SW 1271 (cell line): ENCODE measurements at regions not wholly inside any gene's neighbourhood (a gene's known extent, or its start where the extent isn't known, plus 50 kb on each side); places are given as distances from the start of the nearest gene placed in this dataset.

Experiments
- DNase-seq, 2 experiments: peaks; one replicate each; lab custom pipeline; 2025; lab: John Stamatoyannopoulos, UW

DNA sequence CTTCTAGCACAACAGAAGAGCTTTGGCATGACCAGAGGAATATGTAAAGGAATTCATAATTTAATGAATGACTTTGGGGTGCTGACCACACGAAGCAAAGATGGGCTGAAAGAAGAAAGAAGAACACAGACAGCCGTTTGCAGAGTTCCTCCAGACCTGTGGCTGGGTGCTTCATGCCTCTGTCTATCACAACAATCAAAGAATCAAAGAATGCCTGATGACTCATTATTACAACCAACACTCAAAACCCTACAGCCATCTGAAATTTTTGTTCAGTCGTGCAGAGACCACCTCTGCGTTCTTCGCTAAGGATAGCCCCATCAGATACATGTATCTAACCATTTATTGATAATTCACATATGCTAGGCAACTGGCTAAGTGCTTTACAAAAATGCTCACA, 129.0 kb upstream of the PRICKLE2 start:
- DNase-seq: no peak

DNA sequence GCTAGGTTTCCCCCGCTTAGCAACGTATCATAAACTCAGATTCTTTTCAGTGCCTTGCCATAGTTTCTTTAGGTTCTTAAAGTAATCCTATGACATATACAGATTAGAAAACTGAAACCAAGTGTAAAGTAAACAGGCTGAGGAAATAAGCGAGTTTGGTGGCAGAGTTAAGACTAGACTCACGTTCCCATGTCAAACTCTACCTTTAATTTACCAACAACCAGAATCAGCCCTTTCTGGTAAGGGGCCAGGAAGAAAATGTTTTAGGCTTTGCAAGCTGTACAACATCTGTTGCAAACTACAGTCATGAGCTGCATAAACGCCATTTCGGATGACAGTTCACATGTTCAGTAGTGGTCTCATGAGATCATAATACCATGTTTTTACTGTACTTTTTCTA, 128.0 kb upstream of the PRICKLE2 start:
- no peak for DNase-seq

GRCh38 chr3:64352639-64352992, 127.3 kb upstream of the PRICKLE2 start:
- no peak for DNase-seq

DNA sequence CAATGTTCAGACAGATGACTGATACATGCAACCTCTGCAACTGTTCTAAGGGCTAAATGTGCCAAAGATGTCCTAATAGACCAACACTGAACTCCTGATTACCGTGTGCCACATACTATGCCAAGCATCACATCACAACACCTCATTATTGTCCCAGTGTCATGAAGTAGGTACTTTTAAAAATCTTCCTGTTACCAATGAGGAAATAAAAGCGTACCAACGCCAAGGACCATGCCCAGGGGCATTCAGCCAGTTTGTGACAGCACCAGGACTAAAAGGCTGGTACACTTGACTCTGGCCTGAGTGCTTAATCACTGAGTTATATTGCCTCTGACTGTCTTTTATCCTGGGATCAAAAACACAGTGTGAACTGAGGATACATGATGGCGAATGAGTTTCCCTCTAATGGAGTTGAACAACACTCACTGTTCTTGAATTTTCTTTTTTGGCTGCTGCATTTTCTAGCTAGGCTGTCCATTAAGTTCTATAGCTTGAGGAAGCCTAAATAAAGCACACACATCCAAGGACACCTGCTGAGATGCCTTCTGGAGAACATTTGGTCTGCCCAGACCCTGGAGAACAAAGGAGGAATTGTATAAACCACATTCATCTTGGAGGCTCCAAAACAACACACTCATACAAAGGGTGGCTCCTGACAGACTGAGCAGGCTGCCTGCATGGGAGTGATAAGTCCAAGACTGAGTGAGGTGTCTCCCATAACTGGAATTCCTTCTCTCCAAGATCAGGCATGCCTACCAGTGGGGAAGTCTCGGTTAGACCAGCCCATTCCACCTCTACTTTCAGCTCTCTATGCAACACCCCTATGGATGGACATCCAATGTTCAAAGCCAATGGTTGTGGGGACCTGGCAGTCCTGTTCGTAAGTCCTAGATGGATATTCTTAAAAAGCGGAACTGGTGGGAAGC, 126.7 kb upstream of the PRICKLE2 start:
- peak in 1 of 2 experiments; percentile 1 for DNase-seq

- no peak for DNase-seq
These were observed 124.3 kb upstream of the PRICKLE2 start for GRCh38 chr3:64349551-64349950.

- no peak for DNase-seq
These were observed 120.1 kb upstream of the PRICKLE2 start for GRCh38 chr3:64345371-64345770.

DNA sequence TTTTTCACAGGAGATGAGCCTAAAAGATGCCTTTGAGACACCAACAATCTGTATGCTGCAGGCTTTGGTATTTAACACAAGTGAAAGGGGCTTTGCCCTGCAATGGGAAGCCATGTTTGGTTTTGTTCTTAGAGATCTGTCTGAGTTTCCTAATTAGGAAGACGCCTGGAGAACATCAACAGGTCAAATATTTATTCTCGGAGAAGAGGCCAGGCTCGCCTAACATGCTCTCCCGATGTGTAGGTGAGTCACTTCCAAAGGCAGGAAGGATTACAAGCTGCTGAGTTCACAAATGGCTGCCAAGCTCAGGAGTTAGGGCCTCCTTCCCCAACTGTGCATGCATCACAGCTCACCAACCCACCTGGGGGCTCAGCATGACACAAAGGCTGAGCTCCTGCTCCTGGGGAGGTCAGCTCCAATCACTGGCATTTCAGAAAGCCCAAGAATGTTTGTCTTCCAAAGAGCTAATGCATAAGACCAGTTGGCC, 119.5 kb upstream of the PRICKLE2 start:
- no peak for DNase-seq

DNA sequence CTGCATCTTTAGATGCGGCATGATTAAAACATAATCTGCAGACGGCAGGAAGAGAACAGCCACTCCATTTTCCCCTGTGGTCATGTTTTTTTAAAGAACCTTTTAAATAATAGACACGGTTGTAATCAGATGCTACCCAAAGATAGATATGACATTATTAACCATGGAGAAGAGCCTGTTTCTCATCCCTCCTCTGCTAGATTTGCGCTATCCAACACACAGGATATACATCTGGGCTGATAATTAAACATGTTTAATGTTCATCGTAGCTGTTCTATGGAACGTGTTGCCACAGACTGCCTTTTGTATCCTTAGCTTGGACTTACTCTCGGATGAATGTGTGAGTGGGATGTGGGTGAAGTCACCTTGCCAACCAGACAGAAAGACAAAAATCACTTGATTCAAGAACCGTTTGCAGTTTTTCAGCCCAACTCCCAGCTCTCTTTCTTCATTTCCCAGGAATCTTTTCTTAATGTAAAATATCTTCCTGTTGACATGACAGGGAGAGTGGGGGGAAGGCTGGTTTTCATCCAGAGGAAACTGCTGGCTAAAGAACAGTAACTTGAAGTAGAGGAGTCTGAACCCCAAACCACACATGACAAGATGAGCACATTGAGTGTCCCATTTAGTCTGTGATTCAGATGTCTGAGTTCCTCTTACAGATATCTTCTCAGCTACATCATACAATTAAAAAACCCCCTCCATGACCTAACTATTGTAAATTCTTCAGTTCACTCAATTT, 118.6 kb upstream of the PRICKLE2 start:
- no peak for DNase-seq

GRCh38 chr3:64342940-64343688, 117.8 kb upstream of the PRICKLE2 start:
- DNase-seq: no peak

DNA sequence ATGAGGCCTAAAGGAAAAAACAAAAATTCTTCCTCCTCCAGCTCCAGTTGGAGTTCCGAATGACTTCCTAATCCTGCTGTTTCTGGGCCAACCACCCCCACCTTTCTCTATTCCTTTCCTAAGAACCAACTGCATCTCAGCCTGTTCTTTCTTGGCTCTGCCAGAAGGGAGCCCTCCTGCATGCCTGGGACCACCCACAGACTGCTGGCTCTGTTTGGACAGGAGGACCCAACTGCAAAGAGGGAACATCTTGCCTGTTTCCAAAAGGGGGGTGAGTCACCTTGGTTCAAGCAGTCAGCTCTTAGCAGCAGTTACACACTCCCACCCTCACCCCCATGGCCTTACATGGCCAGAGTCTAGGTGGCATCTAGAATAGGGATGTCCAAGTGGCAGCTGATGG, 116.0 kb upstream of the PRICKLE2 start:
- DNase-seq: no peak

DNA sequence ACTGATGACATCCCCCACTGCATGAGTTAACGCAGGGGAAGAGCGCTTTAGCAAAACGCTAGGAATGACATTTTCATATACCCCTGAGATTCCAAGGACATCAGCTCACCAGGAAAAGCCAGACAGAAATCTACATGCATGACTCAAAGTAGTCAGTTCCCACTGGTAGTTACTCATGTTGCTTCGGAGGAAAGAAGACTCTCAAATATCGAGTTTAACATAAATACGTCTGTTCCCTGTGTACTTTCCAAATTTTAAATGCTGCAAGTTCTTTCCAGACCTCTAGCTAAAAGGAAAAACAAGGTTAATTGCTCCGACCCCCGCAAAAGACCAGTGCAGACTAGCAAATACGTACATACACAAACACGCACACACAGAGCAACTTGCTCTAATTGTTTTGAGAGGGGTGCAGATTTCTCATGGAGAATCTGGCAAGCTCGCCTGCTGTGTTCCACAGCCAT, 115.4 kb upstream of the PRICKLE2 start:
- DNase-seq: no peak

GRCh38 chr3:64336488-64336887, 111.2 kb upstream of the PRICKLE2 start:
- no peak for DNase-seq

DNA sequence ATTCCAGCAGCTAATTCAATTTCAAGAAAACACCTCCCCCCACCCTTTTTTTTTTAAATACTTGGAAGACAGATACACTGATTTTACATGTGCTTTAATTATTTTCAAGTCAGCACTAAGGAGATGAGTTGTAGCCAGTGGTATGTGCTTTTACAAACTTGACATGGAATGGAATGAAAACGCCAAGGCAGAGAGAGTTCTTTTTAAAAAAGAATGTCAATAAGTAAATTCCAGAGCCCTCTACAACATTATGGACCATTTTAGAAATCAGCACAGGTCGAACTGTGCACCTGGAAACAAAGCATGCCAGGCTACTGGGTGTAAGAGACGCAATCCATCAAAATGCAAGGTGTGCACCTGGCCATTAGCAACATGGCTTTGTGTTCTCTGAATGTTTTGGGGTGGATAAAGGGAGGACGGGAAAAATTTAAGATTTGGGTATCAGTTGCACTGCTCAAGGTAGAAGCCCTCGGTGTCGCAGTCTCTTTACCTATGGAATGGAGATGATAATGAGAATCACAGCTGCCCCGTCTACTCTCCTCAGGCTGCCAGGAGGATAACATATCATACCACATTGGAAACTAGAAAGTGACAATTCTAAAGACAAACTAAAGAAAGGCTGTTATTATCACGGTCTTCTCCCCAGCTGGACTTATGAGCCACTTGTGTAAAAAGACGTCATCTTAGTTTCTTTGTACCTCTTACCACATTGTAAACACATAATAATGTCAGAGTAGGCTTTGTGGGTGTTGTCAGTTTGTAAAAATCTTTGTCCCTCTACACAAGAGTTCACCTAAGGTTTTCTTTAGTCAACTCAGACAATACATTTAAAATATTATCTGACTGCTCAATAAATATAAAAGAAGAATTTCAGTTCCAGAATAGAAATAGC, 107.4 kb upstream of the PRICKLE2 start:
- DNase-seq: no peak

DNA sequence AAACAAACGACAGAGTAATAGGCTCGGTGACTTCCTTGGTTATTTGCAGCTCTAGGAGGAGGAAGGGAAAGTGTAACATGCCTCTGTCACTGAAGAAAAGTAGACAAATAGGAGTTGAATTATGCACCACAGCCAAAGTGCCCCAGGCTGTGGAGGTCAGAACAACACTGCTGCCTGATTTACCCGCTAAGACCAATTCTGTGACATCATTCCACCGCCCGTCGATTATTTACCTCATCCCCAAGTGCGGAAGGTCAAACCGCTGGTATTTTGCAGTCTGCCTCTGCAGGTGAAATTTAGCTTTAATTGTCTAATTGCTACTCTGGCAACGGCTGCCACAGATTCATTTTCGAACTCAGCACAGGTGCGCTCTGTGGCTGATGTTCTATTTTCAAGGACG, 106.3 kb upstream of the PRICKLE2 start:
- DNase-seq: no peak

- no peak for DNase-seq
These were observed 103.8 kb upstream of the PRICKLE2 start for GRCh38 chr3:64329037-64329436.

DNA sequence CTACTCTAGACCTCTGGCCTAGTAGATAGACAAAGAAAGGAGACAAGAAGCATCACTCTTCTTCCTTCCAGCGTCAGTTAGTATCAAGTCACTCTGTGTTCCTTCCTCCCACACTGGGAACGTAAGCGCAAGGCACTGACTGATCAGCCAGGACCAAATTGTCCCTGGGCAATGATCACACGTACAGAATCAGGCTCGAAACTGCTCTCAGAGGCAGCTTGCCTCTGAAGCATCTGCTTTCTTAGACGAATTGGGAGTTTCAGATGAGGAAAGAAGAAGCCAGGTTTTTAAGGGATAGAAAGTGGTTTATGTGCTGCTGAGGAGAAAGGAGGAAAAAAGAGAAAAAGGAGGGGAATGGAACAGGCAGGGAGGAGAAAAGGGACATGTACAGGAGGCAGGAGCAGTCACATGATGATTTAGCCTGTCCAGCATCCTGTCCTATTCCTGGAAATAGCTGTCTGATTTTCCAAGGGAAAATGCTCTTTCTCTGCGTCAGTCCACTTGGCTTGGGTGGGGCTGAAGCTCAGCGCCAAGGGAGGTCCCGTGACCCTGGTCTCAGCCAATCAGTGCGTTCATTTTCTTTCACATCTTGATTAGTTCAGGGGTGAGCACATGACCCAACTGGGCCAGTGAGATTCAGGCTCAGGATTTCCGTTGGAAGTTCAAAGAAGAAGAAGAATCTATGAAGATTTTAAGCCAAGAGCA, 102.0 kb upstream of the PRICKLE2 start:
- DNase-seq: no peak

- DNase-seq: no peak
These were observed 96.5 kb upstream of the PRICKLE2 start for GRCh38 chr3:64321747-64322146.

- DNase-seq: no peak
These were observed 94.1 kb upstream of the PRICKLE2 start for GRCh38 chr3:64319391-64319790.

GRCh38 chr3:64318668-64319271, 93.5 kb upstream of the PRICKLE2 start:
- DNase-seq: no peak

DNA sequence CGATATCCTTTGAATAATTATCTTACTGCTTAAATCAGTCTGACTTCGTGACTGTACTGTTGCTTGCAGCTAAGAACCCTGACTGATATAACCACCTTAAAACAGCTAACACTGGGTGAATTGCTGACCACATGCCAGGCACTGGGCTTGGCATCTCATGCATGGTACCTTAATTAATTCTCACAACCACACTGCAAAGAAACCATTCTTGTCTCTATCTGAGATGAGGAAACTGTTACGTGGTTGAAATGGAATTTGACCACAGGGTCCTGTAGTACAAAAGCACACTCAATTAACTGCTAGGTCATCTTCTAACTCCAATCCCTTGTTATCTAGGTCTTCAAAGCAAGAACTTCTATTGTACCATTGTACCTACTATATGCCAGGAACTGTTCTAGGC, 92.7 kb upstream of the PRICKLE2 start:
- DNase-seq: no peak
